Lower leg skin (tissue), 3 donors: ENCODE measurements at regions not wholly inside any gene's neighbourhood (a gene's known extent, or its start where the extent isn't known, plus 50 kb on each side); places are given as distances from the start of the nearest gene placed in this dataset.
"Not testable (repeated sequence)": the region's sequence is repeated elsewhere in the genome, so short reads cannot be mapped to it uniquely, and the experiment has no call there.

ENCODE experiments used
- POLR2A ChIP-seq, 2 donors: fragments of 450-650 bp; IDR thresholded peaks; one replicate each; pipeline ENCODE4 v1.6.1; 2016 to 2017; ENCODE audit warnings: antibody characterized with exemption in 2 of 2, mild to moderate bottlenecking in 1 of 2, moderate library complexity in 1 of 2
- TF ChIP-seq, protein P1 (sequence below), 3 donors: fragments of 450-650 bp; IDR thresholded peaks; one replicate each; pipeline ENCODE4 v1.5.1; 2016; ENCODE audit warnings: antibody characterized with exemption in 3 of 3, mild to moderate bottlenecking in 3 of 3, moderate library complexity in 2 of 3

DNA sequence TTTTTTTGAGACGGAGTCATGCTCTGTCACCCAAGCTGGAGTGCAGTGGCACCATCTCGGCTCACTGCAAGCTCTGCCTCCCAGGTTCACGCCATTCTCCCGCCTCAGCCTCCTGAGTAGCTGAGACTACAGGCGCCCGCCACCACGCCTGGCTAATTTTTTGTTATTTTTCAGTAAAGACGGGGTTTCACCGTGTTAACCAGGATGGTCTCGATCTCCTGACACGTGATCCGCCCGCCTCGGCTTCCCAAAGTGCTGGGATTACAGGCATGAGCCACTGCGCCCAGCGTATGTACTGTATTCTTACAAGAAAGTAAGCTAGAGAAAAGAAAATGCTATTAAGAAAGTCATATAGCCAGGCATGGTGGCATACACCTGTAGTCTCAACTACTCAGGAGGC is 84.8 kb upstream of the CMC1 start:
- TF ChIP-seq, protein P1, sequence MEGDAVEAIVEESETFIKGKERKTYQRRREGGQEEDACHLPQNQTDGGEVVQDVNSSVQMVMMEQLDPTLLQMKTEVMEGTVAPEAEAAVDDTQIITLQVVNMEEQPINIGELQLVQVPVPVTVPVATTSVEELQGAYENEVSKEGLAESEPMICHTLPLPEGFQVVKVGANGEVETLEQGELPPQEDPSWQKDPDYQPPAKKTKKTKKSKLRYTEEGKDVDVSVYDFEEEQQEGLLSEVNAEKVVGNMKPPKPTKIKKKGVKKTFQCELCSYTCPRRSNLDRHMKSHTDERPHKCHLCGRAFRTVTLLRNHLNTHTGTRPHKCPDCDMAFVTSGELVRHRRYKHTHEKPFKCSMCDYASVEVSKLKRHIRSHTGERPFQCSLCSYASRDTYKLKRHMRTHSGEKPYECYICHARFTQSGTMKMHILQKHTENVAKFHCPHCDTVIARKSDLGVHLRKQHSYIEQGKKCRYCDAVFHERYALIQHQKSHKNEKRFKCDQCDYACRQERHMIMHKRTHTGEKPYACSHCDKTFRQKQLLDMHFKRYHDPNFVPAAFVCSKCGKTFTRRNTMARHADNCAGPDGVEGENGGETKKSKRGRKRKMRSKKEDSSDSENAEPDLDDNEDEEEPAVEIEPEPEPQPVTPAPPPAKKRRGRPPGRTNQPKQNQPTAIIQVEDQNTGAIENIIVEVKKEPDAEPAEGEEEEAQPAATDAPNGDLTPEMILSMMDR (IDR thresholded peaks at IDR 0.05), result not testable (repeated sequence)
- not testable (repeated sequence) for TF ChIP-seq POLR2A (IDR thresholded peaks at IDR 0.05)
